Stimulated activated CD4-positive, alpha-beta T cell treated with anti-CD3 and anti-CD28 coated beads, Interleukin-1b, Interleukin-23, amount 100 ng/mL, for 4 hours (primary cell): ENCODE measurements at regions not wholly inside any gene's neighbourhood (a gene's known extent, or its start where the extent isn't known, plus 50 kb on each side); places are given as distances from the start of the nearest gene placed in this dataset.

ENCODE experiments used
- DNase-seq, 2 donors: peaks; one replicate each; pipeline ENCODE4 v3.0.0-alpha.2; 2020; ENCODE audit warnings: low read depth in 2 of 2

DNA sequence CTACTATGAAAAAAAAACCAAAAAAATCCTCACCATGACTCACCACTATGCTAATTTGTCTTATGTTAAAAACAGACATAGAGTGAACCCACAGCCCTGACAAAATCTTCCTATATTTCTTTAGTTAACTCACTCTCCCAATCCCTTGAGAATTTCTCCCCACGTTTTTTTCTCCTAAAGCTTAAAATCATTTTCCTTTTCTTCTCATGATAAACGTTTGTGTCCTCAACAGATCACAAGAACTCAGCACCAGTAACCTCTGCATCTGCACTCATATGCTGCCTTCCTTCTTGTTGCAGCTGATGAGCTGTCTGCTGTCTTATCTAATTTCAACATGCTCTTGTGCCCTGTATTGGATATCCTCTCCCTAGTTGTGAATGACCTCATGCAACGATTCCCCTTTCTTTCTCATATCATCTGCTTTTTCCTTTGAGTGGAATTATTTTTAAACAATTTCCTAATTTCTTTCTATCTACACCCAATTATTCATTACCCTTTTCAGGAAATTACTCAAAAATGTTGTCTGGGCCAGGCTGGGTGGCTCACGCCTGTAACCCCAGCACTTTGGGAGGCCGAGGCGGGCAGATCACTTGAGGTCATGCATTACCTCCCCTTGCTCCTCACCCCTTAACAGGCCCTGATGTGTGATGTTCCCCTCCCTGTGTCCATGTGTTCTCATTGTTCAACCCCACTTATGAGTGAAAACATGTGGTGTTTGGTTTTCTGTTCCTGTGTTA, 427.5 kb upstream of the MGAT4C start:
- no peak for DNase-seq

DNA sequence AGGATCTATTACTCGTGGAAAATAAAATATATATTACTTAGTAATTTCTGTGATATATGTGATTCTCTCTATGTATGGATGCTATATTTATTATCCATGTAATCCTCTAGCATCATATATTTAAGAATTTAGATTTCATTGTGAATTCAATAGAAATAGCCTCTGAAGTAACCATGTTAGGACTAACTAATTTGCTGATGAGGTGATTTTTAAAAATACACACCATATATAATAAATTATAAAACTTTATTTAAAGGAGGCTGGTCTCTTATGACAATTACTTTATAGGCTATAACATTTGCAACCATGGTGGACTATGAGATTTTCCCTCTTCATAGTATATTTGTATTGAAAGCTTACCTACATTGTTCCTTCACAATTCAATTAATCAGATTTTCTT, 424.9 kb upstream of the MGAT4C start:
- no peak for DNase-seq

GRCh38 chr12:86675197-86675596, 419.0 kb upstream of the MGAT4C start:
- no peak for DNase-seq

- DNase-seq = no peak
Measured at GRCh38 chr12:86670986-86671385, 414.8 kb upstream of the MGAT4C start.

DNA sequence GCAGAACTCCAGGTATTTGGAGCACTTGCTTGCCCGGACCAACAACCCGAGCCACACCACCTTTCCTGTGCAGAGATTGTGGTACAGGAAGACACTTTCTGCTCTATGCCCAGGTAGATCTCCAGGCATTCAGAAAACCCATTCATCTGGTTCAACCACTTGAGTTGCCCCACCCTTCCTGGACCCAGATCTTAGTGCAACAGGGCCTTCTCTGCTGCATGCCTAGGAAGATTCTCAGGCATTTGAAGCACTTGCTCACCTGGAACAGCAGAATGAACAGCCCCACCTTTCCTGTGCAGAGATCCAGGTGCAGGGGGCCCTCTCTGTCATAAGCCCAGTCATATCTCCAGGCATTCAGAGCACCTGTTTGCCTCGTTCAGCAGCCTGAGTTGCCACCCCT, 412.8 kb upstream of the MGAT4C start:
- no peak for DNase-seq

DNA sequence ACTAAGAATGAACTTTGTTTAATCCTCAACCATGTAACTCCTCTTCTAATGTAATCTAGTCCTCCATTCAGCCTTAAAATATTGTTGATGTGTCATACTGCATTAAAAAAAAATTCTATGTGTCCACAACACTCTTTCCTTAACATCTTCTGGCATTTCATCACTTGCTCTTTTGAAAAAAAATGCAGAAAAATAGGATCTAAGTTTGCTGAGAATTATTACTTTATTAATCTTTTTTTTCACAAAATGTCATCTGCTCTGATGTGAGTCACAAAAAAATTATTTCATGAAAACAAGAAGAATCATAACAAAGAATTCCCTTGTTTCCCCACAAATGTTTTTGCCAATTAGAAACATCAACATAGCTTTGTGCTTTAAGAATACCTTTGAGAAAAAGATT, 410.1 kb upstream of the MGAT4C start:
- DNase-seq = no peak

DNA sequence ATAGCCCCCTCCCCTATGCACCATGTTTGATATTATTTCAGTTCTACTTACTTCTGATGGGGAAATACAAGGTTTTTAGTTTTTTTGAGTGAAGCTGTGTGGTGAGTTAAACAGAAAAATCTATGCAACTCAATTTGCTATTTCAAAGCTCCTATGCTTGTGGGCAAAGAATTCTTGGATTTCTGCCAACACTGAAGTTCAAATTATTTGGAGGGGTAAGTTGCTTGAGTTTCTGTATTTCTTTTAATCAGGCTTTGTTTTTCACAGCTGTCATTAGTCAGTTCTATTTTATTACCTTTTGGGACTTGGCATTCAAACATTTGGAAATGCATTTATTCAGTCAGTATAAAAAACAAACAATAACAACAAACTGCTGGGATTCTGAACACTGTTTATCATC, 407.5 kb upstream of the MGAT4C start:
- no peak for DNase-seq

- no peak for DNase-seq
Measured at GRCh38 chr12:86663173-86663572, 407.0 kb upstream of the MGAT4C start.

DNA sequence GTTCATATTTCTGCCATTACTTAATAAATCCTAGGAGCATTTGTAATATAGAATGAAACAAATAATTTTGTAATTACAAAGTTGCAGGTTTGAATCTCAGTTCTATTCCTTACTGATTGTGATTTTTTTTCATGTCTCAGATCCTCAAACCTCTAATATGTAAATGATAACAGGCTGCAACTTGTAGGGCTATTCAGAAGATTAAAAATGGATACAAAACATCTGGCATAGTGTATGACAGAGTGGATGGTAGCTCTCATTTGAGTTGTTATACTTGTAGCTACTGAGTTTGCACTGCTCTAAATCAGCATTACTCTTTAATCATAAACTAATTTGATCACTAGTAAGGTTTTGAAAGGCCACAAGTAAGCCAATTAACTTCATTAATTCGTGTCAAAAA, 406.3 kb upstream of the MGAT4C start:
- DNase-seq = no peak

DNA sequence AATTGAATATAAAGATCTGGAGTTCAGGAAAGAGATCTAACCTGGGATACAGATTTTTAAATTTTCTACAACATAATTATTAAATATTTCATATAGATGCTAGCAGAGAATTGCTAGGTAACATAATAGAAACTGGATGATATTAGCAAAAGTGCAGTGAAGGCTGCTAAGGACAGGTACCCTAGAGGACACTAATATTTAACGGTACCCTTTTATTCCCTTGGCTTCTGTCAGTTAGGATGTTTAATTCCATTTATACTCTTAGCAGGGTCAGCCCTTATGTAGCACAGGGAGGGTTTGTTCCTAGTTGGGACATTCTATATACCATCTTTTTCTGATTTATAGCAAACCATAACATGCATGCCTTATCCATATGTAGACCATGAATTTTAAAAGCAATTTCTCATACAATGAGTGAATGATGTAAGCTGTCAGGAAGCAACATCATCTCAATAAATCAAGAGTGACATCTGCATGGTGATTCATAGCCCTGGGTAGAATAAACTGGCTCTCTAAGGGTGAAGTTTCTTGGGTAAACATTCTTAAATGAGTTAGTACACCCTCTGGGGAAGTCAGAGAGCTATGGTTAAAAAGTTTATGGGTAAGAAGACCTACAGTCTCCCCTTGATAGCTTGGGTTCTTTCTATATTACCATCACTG, 404.4 kb upstream of the MGAT4C start:
- no peak for DNase-seq

DNA sequence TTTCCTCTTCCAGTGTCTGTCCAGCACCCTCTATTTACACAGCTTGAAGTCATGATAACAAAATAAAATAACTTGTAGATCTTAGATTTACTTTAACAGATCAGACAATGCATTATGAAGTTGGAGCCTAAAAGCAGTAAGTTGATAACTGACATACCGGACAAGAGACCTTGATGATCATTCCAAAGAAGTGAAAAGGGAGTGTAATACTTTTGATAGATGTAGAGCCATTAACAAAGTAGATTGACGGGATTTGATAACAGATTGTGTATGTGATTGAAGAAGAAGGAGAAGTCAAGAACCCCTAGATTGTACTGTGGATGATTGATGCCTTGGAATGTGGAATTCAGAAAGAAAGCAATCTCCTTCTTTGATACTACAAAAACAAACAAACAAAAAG, 403.8 kb upstream of the MGAT4C start:
- DNase-seq = no peak

- no peak for DNase-seq
Measured at GRCh38 chr12:86658303-86658702, 402.1 kb upstream of the MGAT4C start.

- DNase-seq = no peak
Measured at GRCh38 chr12:86647800-86648199, 391.6 kb upstream of the MGAT4C start.

- DNase-seq = no peak
Measured at GRCh38 chr12:86634456-86635410, 378.5 kb upstream of the MGAT4C start.

GRCh38 chr12:86627001-86627400, 370.8 kb upstream of the MGAT4C start:
- DNase-seq = no peak

DNA sequence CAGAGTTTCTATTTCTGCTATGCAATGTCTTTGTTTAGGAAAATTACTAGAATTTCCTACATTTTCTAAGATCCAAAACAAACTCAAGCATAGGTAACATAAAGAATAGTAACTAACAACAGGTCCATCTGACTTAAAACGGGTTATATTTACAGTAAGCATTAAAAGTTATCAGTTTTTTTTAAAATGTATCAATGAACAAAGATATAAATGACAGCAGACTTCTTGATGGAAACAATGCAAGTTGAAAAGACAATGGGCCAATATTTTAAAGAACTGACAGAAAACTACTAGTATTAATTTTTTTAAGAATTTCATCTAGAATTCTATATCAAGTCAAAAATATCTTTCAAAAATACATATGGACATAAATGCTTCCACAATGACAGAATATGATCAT, 367.1 kb upstream of the MGAT4C start:
- no peak for DNase-seq

DNA sequence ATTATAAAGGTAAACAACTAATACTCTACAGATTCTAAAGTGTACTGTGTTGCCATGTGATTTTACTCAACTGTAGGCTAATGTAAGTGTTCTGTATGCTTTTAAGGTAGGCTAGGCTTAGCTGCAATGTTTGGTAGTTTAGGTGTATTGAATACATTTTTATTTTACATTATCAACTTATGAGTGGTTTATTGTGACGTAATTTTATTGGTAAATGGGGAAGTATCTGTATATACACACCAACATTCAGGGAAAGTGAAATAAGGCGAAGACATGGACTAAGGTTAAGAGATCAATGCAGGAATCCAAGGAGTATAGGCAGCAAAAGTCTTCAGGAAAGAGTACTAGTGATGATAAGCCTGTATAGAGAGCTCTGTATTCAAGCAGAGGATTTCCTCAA, 365.8 kb upstream of the MGAT4C start:
- DNase-seq = no peak

DNA sequence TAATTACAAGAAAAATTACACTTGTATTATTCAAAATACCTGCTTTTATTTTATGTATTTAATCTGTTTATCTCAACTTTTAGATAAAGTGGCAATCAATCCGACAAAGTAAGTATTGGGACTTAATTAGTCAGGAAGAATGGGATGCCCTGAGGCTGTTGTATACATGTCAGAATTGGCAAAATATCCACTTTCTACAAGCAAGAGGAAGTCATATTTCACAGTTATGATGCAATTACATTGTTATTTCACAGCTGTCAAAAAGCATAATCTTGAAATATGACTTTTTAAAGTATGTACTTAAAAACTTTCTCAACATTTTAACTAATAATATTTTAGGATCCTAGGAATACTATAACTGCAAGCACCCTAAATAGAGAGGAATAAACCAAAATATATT, 357.1 kb upstream of the MGAT4C start:
- no peak for DNase-seq

- DNase-seq = no peak
Measured at GRCh38 chr12:86608638-86609037, 352.4 kb upstream of the MGAT4C start.

DNA sequence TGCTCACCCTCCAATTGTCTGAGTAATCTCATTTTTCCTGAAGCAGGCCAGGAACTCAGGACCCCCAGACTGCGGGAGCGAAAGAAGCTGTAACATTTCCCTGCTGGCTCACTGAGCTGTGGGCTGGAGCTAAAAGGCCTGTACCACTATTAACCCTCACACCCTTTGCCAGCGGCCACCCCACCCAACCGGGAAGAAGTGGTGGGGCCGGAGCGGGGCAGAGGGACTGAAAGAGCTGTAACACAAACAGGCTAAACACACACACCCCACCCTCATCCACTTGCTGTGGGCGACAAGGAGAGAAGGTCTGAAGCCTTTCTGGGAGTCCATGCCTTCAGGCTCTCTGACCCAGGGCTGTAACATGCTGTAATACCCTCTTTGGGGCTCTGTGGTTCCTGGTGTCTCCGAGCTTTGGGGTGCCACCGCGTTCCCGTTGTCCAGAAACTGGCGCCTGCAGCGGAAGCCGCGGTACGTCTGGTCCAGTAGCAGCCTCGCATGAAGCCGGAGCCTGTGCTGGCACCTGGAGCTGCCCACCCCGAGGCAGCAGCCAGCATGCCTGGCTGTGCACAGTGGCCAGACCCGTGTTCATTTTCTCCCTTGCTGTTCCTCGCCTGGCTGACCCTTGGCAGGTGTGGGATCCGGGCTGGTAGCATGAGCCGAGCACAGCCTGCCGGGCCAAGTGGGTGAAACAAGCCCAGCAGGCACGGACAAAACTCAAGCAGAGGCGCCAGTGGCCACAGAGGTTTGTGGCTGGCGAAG, 345.5 kb upstream of the MGAT4C start:
- no peak for DNase-seq

- no peak for DNase-seq
Measured at GRCh38 chr12:86600664-86601231, 344.6 kb upstream of the MGAT4C start.
